ENCODE measurements at regions not wholly inside any gene's neighbourhood (a gene's known extent, or its start where the extent isn't known, plus 50 kb on each side); places are given as distances from the start of the nearest gene placed in this dataset.

DNA sequence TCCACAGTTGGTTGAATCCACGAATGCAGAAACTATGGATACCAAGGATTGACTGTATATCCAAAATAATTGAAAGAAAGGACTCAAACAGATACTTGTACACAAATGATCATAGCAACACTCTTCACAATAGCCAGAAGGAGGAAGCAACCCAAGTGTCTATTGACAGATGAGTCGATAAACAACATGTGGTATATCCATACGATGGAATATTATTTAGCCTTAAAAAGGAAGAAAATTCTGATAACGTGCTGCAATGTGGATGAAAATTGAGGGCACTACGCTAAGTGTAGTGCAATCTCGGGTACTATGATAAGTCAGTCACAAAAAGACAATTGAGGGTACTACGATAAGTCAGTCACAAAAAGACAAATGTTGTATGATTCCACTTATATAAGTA lies 83.6 kb upstream of the CPEB4 start:
- no peak for DNase-seq (ENCODE audit: low read depth)

DNA sequence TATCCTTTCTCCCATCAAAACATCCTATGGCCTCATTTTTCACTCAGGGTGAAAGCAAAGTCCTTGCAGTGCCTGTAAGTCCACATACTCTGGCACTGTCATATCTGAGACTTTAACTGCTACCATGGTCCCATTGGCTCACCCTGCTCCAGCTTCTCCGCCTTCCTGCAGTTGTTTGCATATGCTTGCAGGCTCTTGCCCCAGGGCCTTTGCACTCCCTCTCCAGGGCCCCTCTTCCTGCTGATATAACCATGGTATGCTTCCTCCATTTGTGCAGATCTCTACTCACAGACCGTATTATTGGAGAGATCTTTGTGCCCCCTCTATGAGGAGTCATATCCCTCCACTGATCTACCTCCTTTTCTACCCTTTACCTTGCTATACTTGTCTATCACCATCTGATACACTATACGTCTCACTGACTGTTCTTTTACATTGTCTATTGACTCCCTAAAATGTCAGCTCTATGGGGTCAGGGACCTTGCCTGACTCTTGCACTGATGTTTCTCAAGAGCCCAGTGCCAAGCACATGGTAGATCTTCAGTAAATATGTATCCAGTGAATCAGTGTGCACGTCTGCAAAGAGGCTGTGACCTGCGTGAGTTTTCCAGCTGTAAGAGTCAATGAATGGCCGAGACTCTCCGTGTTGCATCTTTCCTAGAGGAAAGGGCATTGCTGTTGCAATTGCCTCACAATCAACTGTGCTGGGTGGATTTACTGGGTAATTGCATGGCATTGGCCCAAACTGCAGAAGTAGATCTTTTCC lies 81.7 kb upstream of the CPEB4 start:
- no peak for DNase-seq (ENCODE audit: low read depth)

DNA sequence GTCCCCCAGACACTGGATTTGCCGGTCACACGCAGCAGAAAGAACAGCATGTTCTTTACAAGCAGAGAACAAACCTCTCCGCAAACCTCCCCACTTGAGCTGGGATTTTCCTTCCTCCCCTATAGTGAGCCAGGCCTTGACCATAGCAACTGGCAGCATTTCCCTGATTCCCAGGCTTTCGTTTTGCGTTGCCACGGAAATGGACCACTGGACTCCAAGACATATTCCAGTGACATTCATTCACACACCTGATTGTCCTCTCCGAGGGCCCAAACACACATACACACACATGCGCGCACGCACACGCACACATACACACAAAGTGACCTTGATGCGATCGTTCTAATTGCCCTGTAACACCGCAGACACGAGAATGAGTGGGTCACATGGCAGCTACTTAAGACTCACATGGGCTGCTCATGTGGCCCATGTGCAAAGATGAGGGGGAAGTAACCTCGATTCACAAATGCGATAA lies 80.9 kb upstream of the CPEB4 start:
- DNase-seq (ENCODE audit: low read depth), result no peak

DNA sequence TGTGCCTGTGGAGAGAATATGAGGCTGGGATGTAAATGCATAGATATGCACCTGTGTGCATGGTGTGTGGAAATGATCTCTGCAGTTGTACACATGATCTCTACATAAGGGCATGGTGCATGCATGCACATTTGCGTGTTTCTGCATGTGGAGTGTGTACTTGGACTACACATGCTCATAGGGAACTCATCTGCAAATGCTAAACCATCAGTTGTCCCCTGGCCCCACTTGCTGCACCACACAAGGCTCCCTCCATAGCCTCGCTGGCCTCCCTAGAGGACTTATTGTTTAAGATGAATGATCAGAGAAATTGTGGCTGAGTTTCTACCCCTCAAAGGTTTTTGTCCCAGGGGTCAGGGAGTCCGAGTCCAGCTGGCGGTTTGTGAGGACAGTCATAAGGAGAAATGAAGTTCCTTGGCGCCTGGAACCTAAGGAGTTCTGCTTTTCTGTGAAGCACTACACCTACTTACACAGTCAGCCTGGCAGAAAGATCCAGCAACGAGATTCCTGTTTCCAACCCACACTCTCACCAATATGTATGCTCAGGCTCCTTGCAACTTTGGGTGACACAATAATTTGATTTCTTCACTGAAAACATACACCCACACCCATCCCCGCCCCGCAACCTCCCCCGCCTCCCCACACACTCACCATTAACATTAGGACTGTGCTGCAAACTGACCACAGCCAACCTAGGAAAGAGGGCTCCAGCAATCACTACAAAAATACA lies 79.9 kb upstream of the CPEB4 start:
- no peak for DNase-seq (ENCODE audit: low read depth)

DNA sequence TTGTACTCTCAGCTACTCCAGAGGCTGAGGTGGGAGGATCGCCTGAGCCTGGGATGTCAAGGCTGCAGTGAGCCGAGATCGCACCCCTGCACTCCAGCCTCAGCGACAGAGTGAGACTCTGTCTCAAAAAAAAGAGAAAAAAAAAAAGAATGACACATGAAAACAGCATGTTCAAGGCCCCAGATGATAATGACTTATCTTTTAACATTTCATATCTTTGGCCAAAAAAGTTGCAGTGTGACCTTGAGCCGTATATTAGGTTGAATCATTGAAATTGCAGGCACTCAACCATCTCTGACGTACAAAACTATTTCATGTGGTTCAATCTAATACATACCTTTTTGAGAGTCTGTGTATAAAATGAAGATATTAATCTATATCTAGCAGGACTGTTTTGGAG lies 79.1 kb upstream of the CPEB4 start:
- no peak for DNase-seq (ENCODE audit: low read depth)

DNA sequence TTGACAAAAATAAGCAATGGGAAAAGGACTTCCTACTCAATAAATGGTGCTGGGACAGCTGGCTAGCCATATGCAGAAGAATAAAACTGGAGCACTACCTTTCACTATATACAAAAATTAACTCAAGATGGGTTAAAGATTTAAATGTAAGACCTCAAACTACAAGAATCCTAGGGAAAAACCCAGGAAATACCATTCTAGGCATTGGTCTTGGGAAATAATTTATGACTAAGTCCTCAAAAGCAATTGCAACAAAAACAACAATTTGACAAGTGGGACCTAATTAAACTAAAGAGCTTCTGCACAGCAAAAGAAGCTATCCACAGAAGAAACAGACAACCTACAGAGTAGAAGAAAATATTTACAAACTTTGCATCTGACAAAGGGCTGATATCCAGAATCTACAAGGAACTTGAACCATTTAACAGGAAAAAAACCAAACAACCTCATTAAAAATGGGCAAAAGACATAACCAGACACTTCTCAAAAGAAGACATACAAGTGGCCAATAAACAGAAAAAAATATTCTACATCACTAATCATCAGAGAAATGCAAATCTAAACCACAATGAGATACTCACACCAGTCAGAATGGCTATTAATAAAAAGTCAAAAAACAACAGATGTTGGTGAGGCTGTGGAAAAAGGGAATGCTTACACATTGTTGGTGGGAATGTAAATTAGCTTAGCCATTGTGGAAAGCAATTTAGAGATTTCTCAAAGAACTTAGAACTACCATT lies 75.2 kb upstream of the CPEB4 start:
- no peak for DNase-seq (ENCODE audit: low read depth)

DNA sequence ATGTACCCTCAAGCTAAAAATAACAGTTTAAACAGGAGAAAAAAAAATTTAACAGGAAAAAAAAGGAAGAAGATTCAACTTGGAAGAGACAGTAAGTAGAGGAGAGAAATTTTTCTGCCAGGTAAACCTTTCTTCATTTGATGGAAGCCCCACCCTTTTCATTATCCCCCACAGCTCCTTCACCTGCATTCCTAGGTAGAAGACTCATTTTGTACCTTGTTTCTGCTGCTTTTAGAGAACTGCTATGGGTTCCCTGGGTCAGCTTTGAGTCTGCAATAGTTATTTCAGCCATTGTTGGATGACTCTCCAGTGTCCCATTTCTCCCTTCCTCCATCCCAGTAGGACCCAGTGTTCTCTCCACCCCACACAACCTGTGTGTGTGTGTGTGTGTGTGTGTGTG lies 74.1 kb upstream of the CPEB4 start:
- DNase-seq (ENCODE audit: low read depth), result no peak

DNA sequence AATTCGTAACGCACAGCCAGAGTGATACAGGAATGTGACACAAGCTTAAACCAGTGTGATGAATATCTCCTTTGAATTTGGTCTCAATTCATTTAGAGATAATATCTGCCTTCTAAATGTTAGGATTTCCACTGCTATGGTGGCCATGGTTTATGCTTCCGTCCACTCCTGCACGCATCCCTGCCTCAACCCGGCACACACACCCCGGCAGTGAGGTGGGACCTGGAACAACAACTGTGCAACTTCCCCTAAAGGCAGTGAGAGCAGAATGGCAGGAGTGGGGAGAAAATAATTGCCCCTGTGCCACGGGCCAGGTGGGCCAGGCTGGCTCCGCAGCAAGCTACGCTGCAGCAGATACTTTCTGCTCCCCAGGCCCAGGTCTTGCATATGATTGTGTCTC lies 72.6 kb upstream of the CPEB4 start:
- no peak for DNase-seq (ENCODE audit: low read depth)

DNA sequence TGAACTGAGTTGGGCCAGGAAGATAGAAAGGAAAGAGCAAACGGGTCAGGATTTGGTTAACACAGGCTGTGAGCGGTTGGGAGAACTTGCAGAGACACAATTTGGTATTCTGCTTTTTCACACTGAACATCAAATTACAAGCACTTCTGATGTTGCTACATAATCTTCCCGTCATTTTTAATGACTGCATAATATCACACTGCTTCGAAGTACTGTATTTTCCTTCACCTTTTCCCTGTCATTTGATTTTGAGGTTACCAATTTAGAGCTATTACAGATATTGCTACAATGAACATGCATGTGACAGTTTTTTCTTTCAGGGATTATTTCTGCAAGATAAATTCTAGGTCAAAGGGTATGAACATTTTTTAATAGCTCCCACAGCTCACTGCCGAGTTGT lies 71.4 kb upstream of the CPEB4 start:
- DNase-seq (ENCODE audit: low read depth), result no peak

DNA sequence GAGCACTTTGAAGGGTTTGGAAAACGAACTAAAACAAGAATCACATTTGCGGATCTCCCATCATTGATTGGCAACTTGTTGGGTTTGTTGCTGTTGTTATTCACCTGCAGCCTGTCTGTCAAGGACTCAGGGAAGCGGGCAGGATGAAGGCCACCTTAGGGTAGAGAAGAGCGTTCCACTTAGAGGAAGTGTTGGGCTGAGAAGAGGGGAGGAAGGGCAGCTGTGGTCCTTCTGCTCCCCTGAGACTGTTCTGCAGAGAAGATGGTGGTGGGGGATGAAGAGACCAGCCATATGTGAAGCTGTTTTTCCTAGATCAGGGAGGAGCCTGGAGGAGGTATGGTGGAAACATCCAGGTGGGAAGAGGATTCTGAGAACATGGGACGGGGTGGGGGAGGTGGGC lies 70.6 kb upstream of the CPEB4 start:
- no peak for DNase-seq (ENCODE audit: low read depth)

DNA sequence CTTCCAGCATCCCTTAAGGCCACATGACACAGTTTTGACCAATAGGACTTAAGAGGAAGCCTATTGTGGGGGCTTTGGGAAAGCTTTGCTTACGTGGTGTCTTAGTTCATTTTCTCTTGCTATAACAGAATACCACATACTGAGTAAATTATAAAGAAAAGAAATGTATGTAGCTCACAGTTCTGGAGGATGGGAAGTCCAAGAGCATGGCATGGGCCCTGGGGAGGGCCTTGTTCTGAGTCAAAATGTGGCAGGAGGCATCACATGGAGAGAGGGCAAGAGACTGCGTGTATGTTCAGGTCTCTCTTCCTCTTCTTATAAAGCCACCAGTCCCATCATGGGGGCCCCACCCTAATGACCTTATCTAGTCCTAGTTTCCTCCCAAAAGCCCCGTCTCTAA lies 68.6 kb upstream of the CPEB4 start:
- DNase-seq (ENCODE audit: low read depth), result no peak

DNA sequence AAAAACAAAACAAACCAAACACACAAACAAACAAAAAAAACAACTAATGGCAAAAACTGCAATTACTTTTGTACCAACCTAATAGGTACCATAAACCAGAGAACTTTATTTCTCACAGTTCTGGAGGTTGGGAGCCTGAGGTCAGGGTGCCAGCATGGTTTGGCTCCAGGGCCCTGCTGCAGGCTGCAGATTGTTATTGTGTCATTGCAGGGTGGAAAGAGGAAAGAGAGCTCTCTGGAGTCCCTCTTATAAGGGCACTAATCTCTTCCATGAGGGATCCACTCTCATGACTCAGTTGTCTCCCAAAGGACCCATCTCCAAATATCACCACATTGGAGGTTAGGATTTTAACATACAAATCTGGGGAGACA lies 64.9 kb upstream of the CPEB4 start:
- DNase-seq (ENCODE audit: low read depth), result no peak

DNA sequence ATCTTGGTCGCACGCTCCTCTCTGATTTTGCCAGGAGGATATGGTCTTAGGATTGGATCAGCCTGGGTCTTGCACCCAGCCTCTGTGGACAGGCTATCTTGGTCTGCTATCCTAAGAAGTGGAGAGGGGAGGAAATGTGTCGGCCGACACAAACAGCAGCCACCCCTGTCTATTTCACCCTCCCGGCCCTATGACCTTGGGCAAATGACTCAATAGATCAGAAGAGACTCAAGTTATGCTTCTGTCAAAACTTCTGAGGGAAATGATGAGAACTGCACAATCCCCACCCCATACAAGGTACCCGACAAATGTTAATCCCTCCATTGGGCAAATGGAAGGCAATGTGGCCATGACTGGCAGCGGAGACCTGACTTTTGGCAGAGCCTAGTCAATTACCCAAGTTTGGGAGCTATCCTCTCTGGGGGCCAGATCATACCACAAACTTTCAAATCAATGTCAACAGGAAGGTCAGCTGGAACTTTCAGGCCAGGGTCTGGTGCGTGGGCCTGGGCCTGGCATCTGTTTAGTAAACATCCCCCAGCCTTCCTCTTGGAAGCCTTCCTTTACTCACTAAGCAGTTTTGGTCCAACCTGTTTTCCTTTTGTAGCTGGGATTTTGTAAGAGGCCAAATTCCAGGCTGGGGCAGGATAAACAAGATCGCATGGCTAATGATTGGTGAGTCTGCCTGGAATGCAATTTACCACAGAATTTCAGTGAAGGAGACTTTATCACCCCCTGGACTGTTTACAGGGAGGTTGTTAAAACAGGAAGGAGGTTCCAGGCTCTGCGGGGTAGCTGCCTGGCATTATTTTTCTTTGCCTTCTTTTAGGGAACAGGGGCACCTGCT lies 64.2 kb upstream of the CPEB4 start:
- no peak for DNase-seq (ENCODE audit: low read depth)

DNA sequence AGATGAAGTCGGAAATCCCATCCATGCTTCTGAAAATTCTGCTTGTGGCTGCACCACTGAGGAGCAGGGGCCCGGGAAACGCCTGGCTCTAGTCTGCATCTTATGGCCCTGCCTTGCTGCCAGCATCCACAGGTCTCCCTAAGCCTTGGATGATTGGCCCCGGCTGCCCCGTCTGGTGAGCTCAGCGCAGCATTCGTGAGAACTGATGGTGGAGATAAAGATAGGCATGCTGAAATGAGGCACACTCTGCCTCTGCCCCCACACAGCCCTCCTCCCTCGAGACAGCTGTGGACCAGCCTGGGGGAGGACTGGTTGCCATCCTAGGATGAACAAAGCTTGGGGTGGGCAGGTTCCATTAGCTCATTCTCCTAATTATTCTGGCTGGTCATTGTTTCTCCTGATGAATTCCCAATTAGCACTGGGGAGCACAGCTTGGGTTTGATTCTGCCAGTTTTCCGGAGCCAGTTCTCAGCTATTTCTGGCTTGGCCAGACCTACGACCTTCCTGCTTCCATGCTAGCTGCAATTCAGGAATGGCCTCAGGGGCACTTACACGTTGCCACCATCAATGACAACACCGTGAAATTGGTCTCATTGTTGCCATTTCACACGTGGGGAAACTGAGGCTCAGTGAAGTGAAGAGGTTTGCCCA lies 62.8 kb upstream of the CPEB4 start:
- DNase-seq (ENCODE audit: low read depth), result no peak

DNA sequence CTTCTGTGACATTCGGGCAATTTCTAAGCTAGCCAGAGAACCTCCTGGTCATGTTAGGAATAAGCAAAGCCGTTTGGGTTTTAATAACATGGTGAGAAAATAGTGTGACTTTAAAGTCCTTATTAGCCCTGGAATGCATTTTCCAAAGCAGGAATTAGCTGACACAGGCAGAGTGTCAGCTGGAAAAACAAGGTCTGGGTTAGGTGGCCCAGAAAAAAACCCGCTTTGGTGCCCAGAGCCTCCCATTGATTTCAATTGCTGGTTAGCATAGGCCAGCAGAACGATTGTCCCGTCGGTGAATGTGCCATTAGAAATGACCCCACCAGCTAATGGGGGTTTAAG lies 62.1 kb upstream of the CPEB4 start:
- no peak for DNase-seq (ENCODE audit: low read depth)

DNA sequence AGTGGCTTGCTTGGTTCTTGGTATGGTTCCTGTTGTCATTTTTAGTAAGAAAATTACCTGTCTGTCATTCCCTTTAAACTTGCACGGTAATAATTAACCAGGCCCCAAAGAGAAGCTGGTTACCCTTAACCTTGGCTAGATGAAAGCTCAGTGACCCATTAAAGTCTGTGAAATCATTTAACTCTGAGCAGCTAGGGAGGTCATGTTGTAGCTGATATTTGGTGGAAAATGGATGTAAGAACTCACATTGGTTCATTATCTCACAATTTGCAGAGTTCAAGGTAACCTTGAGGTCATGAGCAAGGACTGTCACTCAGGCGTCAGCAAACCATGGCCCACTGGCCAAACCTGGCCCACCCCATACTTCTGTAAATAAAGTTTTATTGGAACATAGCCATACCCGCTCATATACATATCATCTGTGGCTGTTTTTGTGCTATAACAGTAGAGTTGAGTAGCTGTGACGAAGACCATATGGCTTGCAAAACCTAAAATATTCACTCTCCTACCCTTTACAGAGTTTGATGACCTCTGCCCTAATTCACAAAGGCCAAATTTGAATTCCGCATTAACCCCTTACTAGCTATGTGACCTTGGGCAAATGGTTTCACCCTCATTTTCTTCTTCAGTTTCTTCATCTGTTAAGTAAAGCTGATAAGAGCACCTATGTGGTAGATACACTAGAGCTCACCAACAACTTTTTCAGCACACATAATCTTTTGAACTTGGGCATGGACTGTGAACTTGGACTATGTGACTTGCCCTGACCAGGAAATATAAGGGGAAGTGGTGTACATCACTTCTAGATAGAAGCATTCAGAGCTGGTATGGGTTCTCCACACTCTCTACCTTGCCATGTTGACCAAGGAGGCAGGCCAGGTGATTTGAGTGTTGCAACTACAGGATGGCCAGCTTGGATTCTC lies 61.5 kb upstream of the CPEB4 start:
- DNase-seq (ENCODE audit: low read depth), result no peak

DNA sequence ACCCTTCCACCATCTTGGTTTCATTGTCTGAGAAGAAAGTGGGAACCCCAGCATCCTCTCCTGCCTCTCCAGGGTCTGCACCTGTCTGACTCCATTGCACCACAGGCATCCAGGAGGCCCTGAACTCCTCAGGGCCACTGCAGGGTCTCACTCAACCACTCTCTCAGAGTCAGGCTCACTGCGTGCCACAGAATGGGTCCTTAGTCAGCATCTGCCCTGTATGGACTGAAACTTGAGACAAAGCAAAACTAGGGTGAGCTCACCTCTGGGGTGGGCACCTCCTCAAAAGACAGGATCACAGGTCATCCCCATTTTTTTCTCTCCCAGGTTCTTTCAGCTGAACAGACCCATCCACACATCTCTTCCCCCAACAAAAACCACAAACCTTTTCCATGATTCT lies 59.2 kb upstream of the CPEB4 start:
- DNase-seq (ENCODE audit: low read depth), result no peak

DNA sequence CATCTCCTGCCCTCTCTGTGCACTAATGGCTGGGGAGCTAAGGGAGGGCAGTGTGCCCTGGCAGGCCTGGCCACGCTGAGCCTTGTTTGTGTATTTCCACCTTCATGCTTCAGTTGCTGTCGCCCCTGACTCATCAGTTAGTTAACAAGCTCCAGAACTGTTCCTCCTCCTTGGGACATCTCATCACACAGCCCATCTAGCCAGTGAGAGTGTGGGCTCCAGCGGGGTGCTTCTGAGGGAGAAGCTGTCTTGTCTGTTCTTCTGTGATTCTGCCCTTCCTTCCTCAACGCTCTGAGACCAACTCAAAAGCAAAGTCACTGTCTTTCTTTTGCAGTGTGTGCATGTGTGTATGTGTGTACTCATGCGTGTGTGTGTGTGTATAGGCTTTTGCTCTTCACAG lies 58.3 kb upstream of the CPEB4 start:
- no peak for DNase-seq (ENCODE audit: low read depth)

DNA sequence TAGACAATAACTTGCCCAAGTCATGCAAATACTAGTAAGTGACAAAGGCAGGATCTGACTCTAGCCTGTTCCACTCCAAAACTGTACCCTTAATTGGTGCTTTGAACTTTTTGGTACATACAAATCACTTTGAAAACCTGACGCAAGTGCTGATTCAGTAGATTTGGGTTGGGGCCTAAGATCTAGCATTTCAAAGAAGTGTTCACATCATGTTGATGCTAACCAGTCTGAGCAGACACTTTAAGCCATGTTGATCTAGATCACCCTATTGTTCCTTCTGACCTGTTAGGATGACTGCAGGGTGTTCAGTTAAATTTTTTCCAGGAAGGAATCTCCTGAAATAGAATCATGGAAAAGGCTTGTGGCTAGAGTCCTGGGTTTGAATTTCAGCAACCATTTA lies 57.7 kb upstream of the CPEB4 start:
- no peak for DNase-seq (ENCODE audit: low read depth)

DNA sequence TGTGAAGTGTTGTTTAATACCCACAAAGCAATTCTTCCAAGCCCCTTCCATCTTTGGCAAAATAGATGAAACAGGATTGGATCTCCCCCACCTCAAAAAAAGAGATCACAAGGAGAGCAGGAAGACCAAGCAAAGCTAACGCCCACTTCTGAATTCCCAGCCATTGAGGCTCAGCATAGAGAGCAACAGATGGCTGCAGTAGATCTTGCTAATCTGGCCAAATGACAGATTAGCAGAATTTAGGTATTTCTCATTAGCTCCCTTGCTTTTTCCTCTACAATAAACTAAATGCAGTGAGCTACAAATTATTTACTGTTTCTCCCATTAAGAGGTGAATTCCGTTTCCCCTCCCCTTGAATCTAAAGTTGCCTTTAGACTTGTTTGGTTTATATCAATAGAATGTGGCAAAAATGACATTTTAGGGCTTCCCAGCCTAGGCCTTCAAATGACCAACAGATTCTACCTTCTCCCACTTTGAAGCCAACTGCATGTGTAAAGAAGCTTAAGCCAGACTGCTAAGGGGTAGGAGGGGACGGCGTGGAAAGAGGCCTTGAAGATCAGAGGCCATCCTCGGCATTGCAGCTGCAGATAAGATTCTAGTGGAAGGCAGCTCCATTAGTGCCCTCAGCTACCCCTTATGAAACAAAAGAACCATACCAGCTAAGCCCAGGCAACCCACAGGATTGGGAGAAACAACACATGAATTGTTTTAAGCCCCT lies 56.8 kb upstream of the CPEB4 start:
- no peak for DNase-seq (ENCODE audit: low read depth)
